RWPE2 (cell line): ENCODE measurements at regions not wholly inside any gene's neighbourhood (a gene's known extent, or its start where the extent isn't known, plus 50 kb on each side); places are given as distances from the start of the nearest gene placed in this dataset.

Experiments
- ATAC-seq: fragments of 200-7000 bp; cut with Tn5 transposase; 3 replicates; pipeline ENCODE4 v1.9.1; 2021; ENCODE audit warnings: low read depth
- DNase-seq: peaks from one replicate; pipeline ENCODE4 v3.0.0-alpha.2; 2020; ENCODE audit warnings: low spot score
- H3K27ac ChIP-seq: fragments of 450-650 bp; 2 replicates; pipeline ENCODE4 v1.5.1; 2017; ENCODE audit warnings: mild to moderate bottlenecking; ENCODE audit not compliant: poor library complexity, severe bottlenecking
- H3K27me3 ChIP-seq: fragments of 250-450 bp; sonication (Bioruptor Pico); 2 replicates; pipeline ENCODE4 v1.5.1; 2021; ENCODE audit warnings: mild to moderate bottlenecking, moderate library complexity; ENCODE audit not compliant: insufficient read depth, poor library complexity, severe bottlenecking
- H3K36me3 ChIP-seq: fragments of 250-450 bp; sonication (Bioruptor Pico); 2 replicates; pipeline ENCODE4 v1.5.1; 2020; ENCODE audit warnings: low read depth, mild to moderate bottlenecking, moderate library complexity
- H3K4me1 ChIP-seq: fragments of 250-450 bp; sonication (Bioruptor Pico); 2 replicates; pipeline ENCODE4 v1.5.1; 2021; ENCODE audit warnings: mild to moderate bottlenecking, moderate library complexity; ENCODE audit not compliant: insufficient read depth, poor library complexity, severe bottlenecking
- H3K4me3 ChIP-seq: fragments of 250-450 bp; sonication (Bioruptor Pico); 2 replicates; pipeline ENCODE4 v1.5.1; 2021; ENCODE audit warnings: mild to moderate bottlenecking, moderate library complexity; ENCODE audit not compliant: severe bottlenecking
- H3K9me3 ChIP-seq: fragments of 250-450 bp; sonication (Bioruptor Pico); 2 replicates; pipeline ENCODE4 v1.5.1; 2021; ENCODE audit warnings: mild to moderate bottlenecking, moderate library complexity; ENCODE audit not compliant: severe bottlenecking
- TF ChIP-seq, protein P1 (sequence below): fragments of 450-650 bp; IDR thresholded peaks from one replicate; pipeline ENCODE4 v1.5.1; 2017; ENCODE audit warnings: mild to moderate bottlenecking, moderate library complexity; ENCODE audit not compliant: poor library complexity, severe bottlenecking

DNA sequence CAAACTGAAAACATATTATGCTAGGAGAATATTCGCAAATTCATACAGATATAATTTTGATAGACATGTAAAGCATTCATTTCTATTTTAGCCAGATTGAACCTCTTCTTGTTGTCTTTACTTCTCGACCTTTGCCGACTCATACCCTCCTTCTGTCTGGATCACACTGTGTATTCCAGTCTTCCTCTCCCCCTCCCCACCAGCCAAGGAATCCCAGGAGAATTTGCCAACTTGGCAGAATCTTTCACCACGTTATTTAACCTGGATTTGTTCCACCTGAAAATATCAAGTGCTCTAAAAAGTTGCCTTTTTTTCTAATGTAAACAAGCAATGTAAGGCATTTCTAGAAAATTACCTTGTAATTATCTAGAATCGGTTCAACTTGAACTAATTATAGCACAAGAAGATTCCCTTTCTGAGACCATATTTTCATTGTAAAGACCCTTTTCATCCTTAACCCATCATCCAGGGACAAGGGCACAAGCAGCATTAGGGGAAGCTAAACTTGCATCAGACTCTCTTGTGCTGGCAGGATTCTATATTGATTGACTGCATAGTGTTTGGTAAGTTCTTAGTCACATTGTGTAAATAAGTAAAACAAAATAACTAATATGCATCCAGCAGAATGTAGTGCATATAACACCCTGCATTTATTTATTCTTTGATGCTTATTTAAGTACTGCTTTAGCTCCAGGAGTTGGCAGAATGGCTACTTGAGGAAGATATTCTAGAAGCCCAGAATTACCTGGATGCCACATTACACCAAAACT, 1328.7 kb upstream of the NXPH2 start:
- Histone ChIP-seq H3K36me3 (no peaks in the 10 kb centered on the region), H3K27ac (no peak overlapping the region), H3K4me3 (no peak overlapping the region), H3K4me1 (no peaks in the 10 kb centered on the region), H3K27me3 (peaks cover 9% of the 10 kb centered on the region), H3K9me3 (peaks cover 2% of the 10 kb centered on the region)
- ATAC-seq (no peak), DNase-seq (no peak)
- TF ChIP-seq, protein P1, sequence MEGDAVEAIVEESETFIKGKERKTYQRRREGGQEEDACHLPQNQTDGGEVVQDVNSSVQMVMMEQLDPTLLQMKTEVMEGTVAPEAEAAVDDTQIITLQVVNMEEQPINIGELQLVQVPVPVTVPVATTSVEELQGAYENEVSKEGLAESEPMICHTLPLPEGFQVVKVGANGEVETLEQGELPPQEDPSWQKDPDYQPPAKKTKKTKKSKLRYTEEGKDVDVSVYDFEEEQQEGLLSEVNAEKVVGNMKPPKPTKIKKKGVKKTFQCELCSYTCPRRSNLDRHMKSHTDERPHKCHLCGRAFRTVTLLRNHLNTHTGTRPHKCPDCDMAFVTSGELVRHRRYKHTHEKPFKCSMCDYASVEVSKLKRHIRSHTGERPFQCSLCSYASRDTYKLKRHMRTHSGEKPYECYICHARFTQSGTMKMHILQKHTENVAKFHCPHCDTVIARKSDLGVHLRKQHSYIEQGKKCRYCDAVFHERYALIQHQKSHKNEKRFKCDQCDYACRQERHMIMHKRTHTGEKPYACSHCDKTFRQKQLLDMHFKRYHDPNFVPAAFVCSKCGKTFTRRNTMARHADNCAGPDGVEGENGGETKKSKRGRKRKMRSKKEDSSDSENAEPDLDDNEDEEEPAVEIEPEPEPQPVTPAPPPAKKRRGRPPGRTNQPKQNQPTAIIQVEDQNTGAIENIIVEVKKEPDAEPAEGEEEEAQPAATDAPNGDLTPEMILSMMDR = no peak

DNA sequence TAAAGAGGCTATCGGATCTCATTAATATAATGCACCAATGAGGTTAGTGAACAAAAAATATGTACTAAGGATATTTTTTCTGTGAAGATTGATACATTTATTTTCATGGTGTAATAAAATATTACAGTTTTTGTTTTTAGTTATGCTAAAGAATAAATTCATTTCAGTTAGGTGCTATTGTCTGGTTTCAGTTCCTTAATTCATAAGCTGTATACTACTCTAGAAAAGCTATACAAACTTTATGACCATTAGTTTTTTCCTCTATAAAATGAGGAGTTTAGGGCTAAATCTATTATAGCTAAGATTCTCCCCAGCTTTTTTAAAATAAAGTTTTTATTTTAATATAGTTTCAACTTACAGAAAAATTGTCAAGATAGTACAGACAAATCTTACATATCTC, 1311.7 kb upstream of the NXPH2 start:
- Histone ChIP-seq H3K4me1 (no peaks in the 10 kb centered on the region), H3K27me3 (no peaks in the 10 kb centered on the region), H3K9me3 (no peaks in the 10 kb centered on the region), H3K36me3 (no peaks in the 10 kb centered on the region), H3K27ac (no peak overlapping the region), H3K4me3 (no peak overlapping the region)
- no peak for ATAC-seq
- TF ChIP-seq, protein P1 = no peak
- no peak for DNase-seq

DNA sequence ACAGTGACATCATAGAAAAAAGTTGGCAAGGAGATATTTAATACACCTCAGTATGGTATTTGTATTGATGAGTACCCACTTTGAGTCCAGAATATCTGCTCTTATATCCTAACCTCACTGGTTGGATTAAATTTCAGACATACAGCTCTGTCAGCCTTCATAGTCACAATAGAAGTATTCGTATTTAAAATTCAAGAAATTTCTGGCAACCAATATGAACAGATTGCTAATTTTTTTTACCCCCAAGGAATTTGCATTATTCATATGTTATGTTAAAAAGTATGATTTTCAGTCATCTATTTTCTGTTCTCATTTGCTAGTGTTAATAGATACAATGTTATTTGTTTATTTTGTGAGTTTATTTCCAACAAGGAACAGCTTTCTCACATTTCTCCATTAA, 1306.8 kb upstream of the NXPH2 start:
- no peak for ATAC-seq
- no peak overlapping the region for H3K4me3 ChIP-seq
- no peaks in the 10 kb centered on the region for H3K4me1 ChIP-seq
- H3K9me3 ChIP-seq = no peaks in the 10 kb centered on the region
- no peaks in the 10 kb centered on the region for H3K27me3 ChIP-seq
- no peaks in the 10 kb centered on the region for H3K36me3 ChIP-seq
- TF ChIP-seq, protein P1 = no peak
- no peak for DNase-seq
- H3K27ac ChIP-seq = no peak overlapping the region

- no peak overlapping the region for H3K4me3 ChIP-seq
- DNase-seq (no peak), ATAC-seq (no peak; the same call in 2 of the 3 replicates)
- H3K9me3 ChIP-seq = no peaks in the 10 kb centered on the region
- TF ChIP-seq, protein P1 = peak; percentile 31
- no peak overlapping the region for H3K27ac ChIP-seq
- no peaks in the 10 kb centered on the region for H3K4me1 ChIP-seq
- no peaks in the 10 kb centered on the region for H3K27me3 ChIP-seq
- H3K36me3 ChIP-seq = no peaks in the 10 kb centered on the region
These were observed 1305.5 kb upstream of the NXPH2 start for GRCh38 chr2:140085674-140086073.

DNA sequence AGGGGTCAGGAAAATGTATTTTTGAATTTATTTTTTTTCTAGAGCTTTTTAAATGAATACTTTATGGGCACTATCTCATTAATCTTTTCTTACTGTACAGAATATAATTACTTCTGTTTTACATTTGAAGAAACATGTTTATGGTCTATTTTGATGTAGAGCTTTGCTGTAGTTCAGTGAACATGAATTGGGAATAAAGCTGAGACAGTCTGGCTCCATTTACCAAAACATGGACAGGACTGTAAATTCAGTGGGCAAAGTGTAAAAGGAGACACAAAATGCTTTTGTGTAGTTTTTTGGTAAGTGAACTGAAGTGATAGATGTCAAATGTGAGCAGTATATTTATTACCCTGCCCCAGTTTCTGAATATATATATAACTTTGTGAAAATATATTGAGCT, 1298.8 kb upstream of the NXPH2 start:
- ATAC-seq = no peak
- Histone ChIP-seq H3K4me3 (no peak overlapping the region), H3K4me1 (no peaks in the 10 kb centered on the region), H3K27ac (no peak overlapping the region), H3K9me3 (no peaks in the 10 kb centered on the region), H3K36me3 (no peaks in the 10 kb centered on the region), H3K27me3 (peaks cover 4% of the 10 kb centered on the region)
- TF ChIP-seq, protein P1 = no peak
- no peak for DNase-seq
